C4-2B (cell line): ENCODE measurements at regions not wholly inside any gene's neighbourhood (a gene's known extent, or its start where the extent isn't known, plus 50 kb on each side); places are given as distances from the start of the nearest gene placed in this dataset.

Source experiments
- H3K27ac ChIP-seq: fragments of 450-650 bp; 2 replicates; pipeline ENCODE4 v1.5.1; 2017
- CTCF ChIP-seq: fragments of 450-650 bp; conservative IDR thresholded peaks from 2 replicates; pipeline ENCODE4 v1.5.1; 2017; ENCODE audit warnings: mild to moderate bottlenecking
- ZFX ChIP-seq: fragments of 450-650 bp; IDR thresholded peaks from 2 replicates; pipeline ENCODE4 v1.6.1; 2017

DNA sequence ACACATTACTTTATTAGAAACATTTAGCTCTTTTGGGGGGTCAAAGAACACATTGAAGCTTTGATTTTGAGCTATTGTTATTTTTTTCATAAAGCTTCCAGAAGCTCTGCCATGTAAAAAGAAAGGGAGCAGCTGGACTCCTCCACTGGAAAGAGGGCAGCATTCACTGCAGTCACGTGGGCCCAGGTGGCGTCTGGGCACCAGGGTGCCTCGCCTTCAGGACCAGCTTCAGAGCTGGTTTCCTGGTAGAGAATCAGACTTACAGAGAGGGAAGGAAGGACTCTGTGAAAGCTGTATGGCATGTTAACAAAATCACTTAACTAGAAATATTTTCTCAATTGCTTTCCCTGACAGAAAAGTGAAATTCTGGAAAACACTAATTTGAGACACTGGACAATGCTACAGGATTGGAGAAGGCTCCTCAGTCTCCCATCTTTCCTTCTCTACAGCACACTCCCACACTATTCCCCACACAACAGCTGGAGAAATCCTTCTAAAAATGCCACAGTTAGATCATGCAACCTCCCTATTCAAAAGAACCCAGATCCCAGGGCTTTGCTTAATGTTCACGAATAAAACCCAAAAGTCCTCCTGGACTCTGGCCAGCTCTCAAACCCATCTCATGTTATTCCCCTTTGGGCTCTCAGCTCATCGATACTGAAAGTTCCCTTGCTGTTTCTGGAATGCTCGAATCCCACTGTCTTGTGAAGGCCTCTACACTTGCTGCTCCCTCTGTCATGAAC, 83.2 kb downstream of the NFKBIZ start:
- H3K27ac ChIP-seq, result no peak overlapping the region
- TF ChIP-seq CTCF (no peak), ZFX (no peak)

GRCh38 chr3:101936419-101937356, 87.4 kb downstream of the NFKBIZ start:
- TF ChIP-seq ZFX, result no peak
- TF ChIP-seq CTCF, result no peak
- H3K27ac ChIP-seq, result no peak overlapping the region

DNA sequence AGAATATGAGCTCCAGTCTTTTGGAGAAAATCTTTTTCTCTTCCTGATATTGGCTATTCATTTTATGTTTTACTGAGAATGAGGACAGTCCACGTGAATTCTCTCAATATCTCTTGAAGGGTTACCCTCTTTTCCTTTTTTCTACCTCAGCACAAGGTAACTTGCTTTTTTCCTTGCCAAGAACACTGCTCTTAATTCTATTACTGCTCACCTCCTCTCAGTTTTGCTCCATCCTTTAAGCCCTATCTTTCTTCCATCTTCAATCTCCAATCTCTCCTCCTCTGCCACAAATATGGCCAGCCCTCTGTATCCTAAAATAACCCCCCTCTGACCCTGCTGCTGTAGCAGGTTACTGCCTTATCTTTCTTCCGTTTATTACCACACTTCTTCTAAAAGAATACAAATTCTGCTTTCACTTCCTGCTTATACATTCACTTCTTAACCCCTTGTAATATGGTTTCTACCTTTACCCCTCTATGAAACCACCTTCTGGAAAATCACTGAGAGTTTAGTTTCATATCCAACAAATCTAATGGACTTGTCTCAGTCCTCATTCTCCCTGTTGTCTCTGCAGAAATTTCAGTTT, 89.0 kb downstream of the NFKBIZ start:
- H3K27ac ChIP-seq, result no peak overlapping the region
- TF ChIP-seq CTCF (no peak), ZFX (no peak)

DNA sequence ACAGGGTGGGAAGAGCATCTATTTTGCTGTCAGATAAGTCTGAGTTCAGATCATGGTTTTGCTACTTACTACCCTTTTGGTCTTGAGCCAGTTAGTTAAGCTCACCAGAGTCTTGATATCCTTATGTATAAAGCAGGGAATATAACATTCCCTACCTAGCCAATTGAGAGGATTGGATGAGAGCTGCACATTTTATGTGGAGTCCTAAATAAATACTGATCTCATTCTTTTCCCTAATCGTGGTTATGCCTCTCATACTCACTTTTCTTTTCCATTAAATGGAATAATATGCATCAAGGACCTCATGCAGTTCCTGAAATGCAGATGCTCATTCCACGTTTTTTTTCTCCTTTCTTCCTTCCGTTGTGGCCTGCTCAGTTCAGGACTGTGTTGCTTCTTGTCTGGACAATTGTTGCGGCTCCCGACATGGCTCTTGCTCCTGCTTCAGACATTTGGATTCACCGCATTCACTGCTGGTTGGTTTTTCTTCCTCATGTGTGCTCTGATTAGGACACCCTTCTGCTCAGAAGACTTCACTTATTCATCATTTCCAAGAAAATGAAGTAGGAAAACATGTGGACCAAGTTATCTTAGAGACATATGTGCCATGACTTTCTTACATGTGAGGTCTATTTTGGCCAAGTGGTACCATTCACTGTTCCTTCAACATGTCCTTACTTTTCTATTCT, 90.2 kb downstream of the NFKBIZ start:
- no peak overlapping the region for H3K27ac ChIP-seq
- TF ChIP-seq ZFX (no peak), CTCF (no peak)

GRCh38 chr3:101940521-101941317, 91.4 kb downstream of the NFKBIZ start:
- no peak for TF ChIP-seq ZFX
- no peak for TF ChIP-seq CTCF
- H3K27ac ChIP-seq, result no peak overlapping the region

DNA sequence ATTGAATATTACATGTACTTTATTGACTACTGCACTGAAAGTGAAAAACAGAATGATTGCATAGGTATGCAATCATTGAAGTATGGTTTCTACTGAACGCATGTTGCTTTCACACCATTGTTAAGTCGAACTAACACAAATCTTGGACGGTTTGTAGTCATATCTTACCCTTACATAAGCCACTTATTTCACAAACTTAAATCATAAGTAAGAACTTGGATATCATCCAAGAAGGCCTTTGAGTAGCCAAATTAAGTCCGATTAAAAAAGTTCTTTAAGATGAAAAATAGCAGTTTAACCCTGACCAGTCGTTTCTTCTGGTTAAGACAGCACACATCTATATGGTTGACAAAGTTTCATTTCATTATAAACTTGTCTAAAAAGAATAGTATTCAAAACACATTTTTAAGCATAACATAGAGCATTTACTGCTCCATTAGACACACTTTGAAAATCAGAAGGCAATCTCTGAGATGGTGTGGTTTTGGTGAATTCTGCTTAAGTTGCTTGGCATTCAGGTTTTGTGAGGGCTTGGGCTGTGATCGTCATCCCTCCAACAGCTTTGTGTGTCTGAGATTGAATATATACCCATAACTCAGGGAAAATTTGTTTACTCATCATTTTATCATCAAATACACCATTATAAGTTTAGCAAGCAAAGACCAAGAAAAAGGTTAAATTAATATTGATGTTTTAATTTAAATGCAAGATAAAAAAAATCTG, 92.2 kb downstream of the NFKBIZ start:
- no peak overlapping the region for H3K27ac ChIP-seq
- TF ChIP-seq CTCF (no peak), ZFX (no peak)
